Neural progenitor cell (in vitro differentiated cells): ENCODE measurements at regions not wholly inside any gene's neighbourhood (a gene's known extent, or its start where the extent isn't known, plus 50 kb on each side); places are given as distances from the start of the nearest gene placed in this dataset.

Source experiments
- DNase-seq: peaks from one replicate; pipeline ENCODE4 v3.0.0-alpha.2; 2016; ENCODE audit warnings: low spot score
- H2AFZ ChIP-seq: fragments of 200-600 bp; sonication (generic); replicated peaks from 2 replicates; pipeline ENCODE4 v1.6.1; 2016; ENCODE audit warnings: antibody characterized with exemption
- H3F3A ChIP-seq: fragments of 200-600 bp; sonication (generic); 2 replicates; pipeline ENCODE4 v1.6.1; 2016; ENCODE audit warnings: antibody characterized with exemption, low read depth
- H3K27ac ChIP-seq: fragments of 200-600 bp; sonication (generic); 2 replicates; pipeline ENCODE4 v1.5.1; 2016; ENCODE audit warnings: mild to moderate bottlenecking
- H3K27me3 ChIP-seq: fragments of 200-600 bp; sonication (generic); 2 replicates; pipeline ENCODE4 v1.6.1; 2016; ENCODE audit warnings: mild to moderate bottlenecking, moderate library complexity
- H3K36me3 ChIP-seq: fragments of 200-600 bp; sonication (generic); 2 replicates; pipeline ENCODE4 v1.5.1; 2016
- H3K4me1 ChIP-seq: fragments of 200-600 bp; sonication (generic); 2 replicates; pipeline ENCODE4 v1.6.1; 2016; ENCODE audit warnings: mixed run types
- H3K4me2 ChIP-seq: fragments of 200-600 bp; sonication (generic); 2 replicates; pipeline ENCODE4 v1.6.1; 2016
- H3K4me3 ChIP-seq: fragments of 200-600 bp; sonication (generic); 2 replicates; pipeline ENCODE4 v1.5.1; 2016
- H3K79me2 ChIP-seq: fragments of 200-600 bp; sonication (generic); 2 replicates; pipeline ENCODE4 v1.6.1; 2016; ENCODE audit warnings: low read depth
- H3K9ac ChIP-seq: fragments of 200-600 bp; sonication (generic); 2 replicates; pipeline ENCODE4 v1.6.1; 2016
- H3K9me3 ChIP-seq: fragments of 200-600 bp; sonication (generic); 2 replicates; pipeline ENCODE4 v1.5.1; 2016; ENCODE audit warnings: low read depth
- H4K20me1 ChIP-seq: fragments of 200-600 bp; sonication (generic); 2 replicates; pipeline ENCODE4 v1.6.1; 2016; ENCODE audit warnings: low read depth
- H3K27ac Mint-ChIP-seq: 3 replicates; pipeline ENCODE4 v1.8.0; 2021; ENCODE audit warnings: mixed read lengths
- H3K27me3 Mint-ChIP-seq: 2 replicates; pipeline ENCODE4 v1.8.0; 2022; ENCODE audit warnings: low read depth, mild to moderate bottlenecking, inconsistent platforms, moderate library complexity, mixed read lengths; ENCODE audit not compliant: insufficient read depth
- H3K36me3 Mint-ChIP-seq: 3 replicates; pipeline ENCODE4 v1.8.0; 2021; ENCODE audit warnings: mixed read lengths
- H3K4me1 Mint-ChIP-seq: 3 replicates; pipeline ENCODE4 v1.8.0; 2021; ENCODE audit warnings: mixed read lengths
- H3K4me3 Mint-ChIP-seq: 3 replicates; pipeline ENCODE4 v1.8.0; 2021; ENCODE audit warnings: mild to moderate bottlenecking, moderate library complexity, mixed read lengths
- H3K9me3 Mint-ChIP-seq: 3 replicates; pipeline ENCODE4 v1.8.0; 2020; ENCODE audit warnings: mixed read lengths
- EZH2 ChIP-seq: fragments of 200-600 bp; sonication (generic); IDR thresholded peaks from 2 replicates; pipeline ENCODE4 v1.6.1; 2017; ENCODE audit warnings: antibody characterized with exemption, mild to moderate bottlenecking, moderate library complexity
- EZH2phosphoT487 ChIP-seq: fragments of 200-600 bp; sonication (generic); IDR thresholded peaks from 2 replicates; pipeline ENCODE4 v1.6.1; 2017; ENCODE audit warnings: antibody characterized with exemption
- TF ChIP-seq, protein P1 (sequence below): fragments of 200-600 bp; sonication (generic); IDR thresholded peaks from 2 replicates; pipeline ENCODE4 v1.5.1; 2017; ENCODE audit warnings: antibody characterized with exemption, mild to moderate bottlenecking

GRCh38 chr2:215876937-215877238 lies 136.5 kb downstream of the MREG start:
- H3K27me3 Mint-ChIP-seq = no peaks in the 10 kb centered on the region
- Histone ChIP-seq H3K4me3 (no peak overlapping the region), H3K36me3 (no peaks in the 10 kb centered on the region), H4K20me1 (no peaks in the 10 kb centered on the region), H3K9me3 (no peaks in the 10 kb centered on the region), H3K27ac (no peak overlapping the region), H3K27me3 (no peaks in the 10 kb centered on the region), H3K79me2 (no peaks in the 10 kb centered on the region), H3F3A (no peaks in the 10 kb centered on the region), H3K4me1 (no peaks in the 10 kb centered on the region), H3K9ac (no peak overlapping the region), H3K4me2 (no peak overlapping the region), H2AFZ (no peak overlapping the region)
- no peak for TF ChIP-seq EZH2
- no peak for TF ChIP-seq EZH2phosphoT487
- TF ChIP-seq, protein P1, sequence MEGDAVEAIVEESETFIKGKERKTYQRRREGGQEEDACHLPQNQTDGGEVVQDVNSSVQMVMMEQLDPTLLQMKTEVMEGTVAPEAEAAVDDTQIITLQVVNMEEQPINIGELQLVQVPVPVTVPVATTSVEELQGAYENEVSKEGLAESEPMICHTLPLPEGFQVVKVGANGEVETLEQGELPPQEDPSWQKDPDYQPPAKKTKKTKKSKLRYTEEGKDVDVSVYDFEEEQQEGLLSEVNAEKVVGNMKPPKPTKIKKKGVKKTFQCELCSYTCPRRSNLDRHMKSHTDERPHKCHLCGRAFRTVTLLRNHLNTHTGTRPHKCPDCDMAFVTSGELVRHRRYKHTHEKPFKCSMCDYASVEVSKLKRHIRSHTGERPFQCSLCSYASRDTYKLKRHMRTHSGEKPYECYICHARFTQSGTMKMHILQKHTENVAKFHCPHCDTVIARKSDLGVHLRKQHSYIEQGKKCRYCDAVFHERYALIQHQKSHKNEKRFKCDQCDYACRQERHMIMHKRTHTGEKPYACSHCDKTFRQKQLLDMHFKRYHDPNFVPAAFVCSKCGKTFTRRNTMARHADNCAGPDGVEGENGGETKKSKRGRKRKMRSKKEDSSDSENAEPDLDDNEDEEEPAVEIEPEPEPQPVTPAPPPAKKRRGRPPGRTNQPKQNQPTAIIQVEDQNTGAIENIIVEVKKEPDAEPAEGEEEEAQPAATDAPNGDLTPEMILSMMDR = no peak
- peaks cover 14% of the 10 kb centered on the region for H3K4me1 Mint-ChIP-seq
- H3K9me3 Mint-ChIP-seq = peaks cover 5% of the 10 kb centered on the region
- H3K27ac Mint-ChIP-seq = no peak overlapping the region
- DNase-seq = no peak
- no peaks in the 10 kb centered on the region for H3K36me3 Mint-ChIP-seq
- H3K4me3 Mint-ChIP-seq = no peak overlapping the region

GRCh38 chr2:215876139-215876936 lies 137.0 kb downstream of the MREG start:
- no peaks in the 10 kb centered on the region for H3F3A ChIP-seq
- Mint-ChIP-seq H3K4me1 (peaks cover 11% of the 10 kb centered on the region), H3K27me3 (no peaks in the 10 kb centered on the region), H3K27ac (no peak overlapping the region), H3K4me3 (no peak overlapping the region), H3K9me3 (peaks cover 5% of the 10 kb centered on the region), H3K36me3 (no peaks in the 10 kb centered on the region)
- no peak for DNase-seq
- H2AFZ ChIP-seq = no peak overlapping the region
- no peaks in the 10 kb centered on the region for H3K27me3 ChIP-seq
- H3K79me2 ChIP-seq = no peaks in the 10 kb centered on the region
- no peaks in the 10 kb centered on the region for H3K36me3 ChIP-seq
- H3K4me1 ChIP-seq = no peaks in the 10 kb centered on the region
- no peak overlapping the region for H3K9ac ChIP-seq
- no peak overlapping the region for H3K27ac ChIP-seq
- H3K4me3 ChIP-seq = no peak overlapping the region
- no peaks in the 10 kb centered on the region for H4K20me1 ChIP-seq
- TF ChIP-seq, protein P1 = no peak
- TF ChIP-seq EZH2phosphoT487 (no peak), EZH2 (no peak)
- no peak overlapping the region for H3K4me2 ChIP-seq
- H3K9me3 ChIP-seq = no peaks in the 10 kb centered on the region

DNA sequence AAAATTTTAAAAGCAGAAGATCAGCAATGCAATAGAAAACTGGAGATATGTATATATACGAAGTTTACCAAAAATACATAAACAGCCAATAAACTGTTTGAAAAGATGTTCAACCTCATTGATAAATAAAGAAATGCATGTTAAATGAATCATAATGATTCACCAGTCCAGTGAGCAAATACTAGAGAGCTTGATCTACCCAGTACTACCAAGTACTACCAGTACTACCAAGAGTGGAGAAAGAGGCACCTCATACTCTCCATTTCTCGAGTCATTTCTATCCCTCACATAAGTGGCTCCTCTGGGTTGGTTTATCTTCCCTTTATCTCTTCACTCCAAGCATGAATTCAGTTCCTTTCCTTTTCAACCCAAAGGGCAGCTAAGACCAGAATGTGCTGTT lies 138.9 kb downstream of the MREG start:
- Histone ChIP-seq H4K20me1 (no peaks in the 10 kb centered on the region), H3F3A (no peaks in the 10 kb centered on the region), H3K9me3 (no peaks in the 10 kb centered on the region), H2AFZ (no peak overlapping the region), H3K36me3 (no peaks in the 10 kb centered on the region), H3K4me2 (no peak overlapping the region), H3K4me1 (no peaks in the 10 kb centered on the region), H3K27me3 (no peaks in the 10 kb centered on the region), H3K27ac (no peak overlapping the region), H3K9ac (no peak overlapping the region), H3K4me3 (no peak overlapping the region), H3K79me2 (no peaks in the 10 kb centered on the region)
- no peaks in the 10 kb centered on the region for H3K27me3 Mint-ChIP-seq
- no peak overlapping the region for H3K4me3 Mint-ChIP-seq
- H3K9me3 Mint-ChIP-seq = peaks cover 5% of the 10 kb centered on the region
- no peaks in the 10 kb centered on the region for H3K36me3 Mint-ChIP-seq
- H3K4me1 Mint-ChIP-seq = no peaks in the 10 kb centered on the region
- no peak for DNase-seq
- no peak for TF ChIP-seq EZH2
- TF ChIP-seq, protein P1 = no peak
- TF ChIP-seq EZH2phosphoT487 = no peak
- no peak overlapping the region for H3K27ac Mint-ChIP-seq
